Fibroblast of skin of right biceps (primary cell): ENCODE measurements at regions not wholly inside any gene's neighbourhood (a gene's known extent, or its start where the extent isn't known, plus 50 kb on each side); places are given as distances from the start of the nearest gene placed in this dataset.

Experiments
- DNase-seq: peaks from one replicate; pipeline ENCODE4 v3.0.0-alpha.2; 2013

DNA sequence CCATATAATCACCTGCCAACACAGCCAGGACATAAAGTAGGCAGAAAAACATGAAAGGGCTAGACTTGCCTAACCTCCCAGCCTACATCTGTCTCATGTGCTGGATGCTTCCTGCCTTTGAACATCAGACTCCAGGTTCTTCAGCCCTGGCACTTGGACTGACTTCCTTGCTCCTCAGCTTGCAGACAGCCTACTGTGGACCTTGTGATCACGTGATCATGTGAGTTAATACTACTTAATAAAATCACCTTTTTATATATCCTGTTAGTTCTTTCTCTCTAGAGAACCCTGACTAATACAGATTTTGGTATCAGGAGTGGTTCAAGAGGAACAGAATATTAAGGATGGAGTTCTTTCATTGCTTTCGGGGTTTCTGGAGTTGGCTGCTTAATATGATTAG lies 2867.6 kb downstream of the PCDH9 start:
- DNase-seq = no peak

DNA sequence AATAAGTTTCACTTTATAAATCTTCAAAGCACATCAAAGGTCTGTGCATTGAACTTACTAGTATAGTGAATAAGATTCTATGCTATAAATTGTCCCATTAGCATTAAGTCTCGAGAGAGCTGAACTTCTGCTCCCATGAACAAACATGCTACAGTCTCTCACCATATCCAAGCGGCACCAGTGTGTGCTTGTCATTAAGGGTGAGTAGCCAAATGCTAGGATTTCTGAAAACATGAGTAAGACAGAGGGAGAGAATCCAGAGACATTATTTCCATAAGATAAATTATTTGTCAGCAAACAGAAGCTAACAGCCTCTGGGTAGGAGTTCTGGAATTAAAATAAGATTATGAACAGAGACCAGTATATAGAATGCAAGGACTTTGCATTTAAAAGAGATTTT lies 2882.5 kb downstream of the PCDH9 start:
- peak; percentile 47 for DNase-seq

GRCh38 chr13:64339373-64340063 lies 2890.6 kb downstream of the PCDH9 start:
- DNase-seq = no peak

DNA sequence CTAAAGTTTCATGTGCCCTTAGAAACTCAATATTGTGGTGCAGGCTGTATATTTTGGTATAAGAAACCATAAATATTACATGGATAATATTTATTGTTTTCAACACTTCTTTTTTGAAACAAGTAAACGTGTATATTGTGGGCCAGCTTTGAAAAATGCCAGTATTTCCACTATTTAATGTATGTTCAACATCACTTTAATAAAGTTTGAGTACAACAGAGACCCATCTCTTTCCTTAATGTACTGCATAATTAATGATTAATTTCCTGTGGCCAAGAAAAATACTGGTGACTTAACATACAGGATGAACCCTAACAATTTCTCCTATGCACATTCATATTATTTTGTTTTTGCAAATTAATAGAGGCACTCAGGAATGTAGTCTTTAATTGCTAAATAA lies 2891.5 kb downstream of the PCDH9 start:
- DNase-seq = no peak

GRCh38 chr13:64333888-64334287 lies 2896.2 kb downstream of the PCDH9 start:
- no peak for DNase-seq

DNA sequence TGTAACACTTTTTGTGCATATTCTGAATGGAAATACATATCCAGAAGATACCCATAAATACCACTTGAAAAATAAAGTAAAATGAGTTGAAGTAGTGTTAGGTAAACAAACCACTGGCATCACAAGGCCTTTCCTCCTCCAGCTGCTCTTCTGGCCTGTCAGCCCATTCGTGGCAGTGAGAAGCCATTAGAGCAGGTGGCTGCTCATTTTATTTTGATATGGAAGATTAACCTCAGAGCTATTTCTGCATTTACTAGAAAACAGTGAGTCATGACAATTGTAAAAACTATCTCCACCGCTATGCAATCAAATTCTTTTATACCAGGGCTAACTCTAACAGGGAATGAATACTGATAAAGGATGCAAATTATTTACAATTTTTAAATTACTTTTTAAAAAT lies 2898.1 kb downstream of the PCDH9 start:
- no peak for DNase-seq

- peak; percentile 1 for DNase-seq
These were observed 2902.5 kb downstream of the PCDH9 start for GRCh38 chr13:64327505-64328194.

DNA sequence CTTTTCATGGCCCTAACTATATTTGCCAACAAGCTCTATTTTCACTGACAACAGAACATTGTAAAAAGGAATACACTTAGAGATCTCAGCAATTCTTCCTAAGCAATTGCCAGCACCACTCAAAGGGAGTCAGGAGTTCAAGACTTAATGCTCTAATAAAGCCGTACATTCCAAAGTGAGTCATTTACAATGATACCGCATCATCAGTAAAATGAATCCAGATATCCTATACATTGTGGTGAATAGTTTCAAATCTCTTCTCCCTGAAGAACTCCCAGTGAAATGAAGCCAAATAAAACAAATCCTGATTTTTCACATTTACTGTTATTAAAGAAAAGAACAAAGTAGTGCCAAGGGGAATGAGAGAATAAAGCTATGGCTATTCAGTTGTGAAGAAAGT lies 2898.7 kb upstream of the PCDH20 start:
- peak; percentile 87 for DNase-seq

GRCh38 chr13:64311948-64312347 lies 2896.3 kb upstream of the PCDH20 start:
- DNase-seq = no peak

GRCh38 chr13:64311112-64311511 lies 2895.5 kb upstream of the PCDH20 start:
- no peak for DNase-seq

DNA sequence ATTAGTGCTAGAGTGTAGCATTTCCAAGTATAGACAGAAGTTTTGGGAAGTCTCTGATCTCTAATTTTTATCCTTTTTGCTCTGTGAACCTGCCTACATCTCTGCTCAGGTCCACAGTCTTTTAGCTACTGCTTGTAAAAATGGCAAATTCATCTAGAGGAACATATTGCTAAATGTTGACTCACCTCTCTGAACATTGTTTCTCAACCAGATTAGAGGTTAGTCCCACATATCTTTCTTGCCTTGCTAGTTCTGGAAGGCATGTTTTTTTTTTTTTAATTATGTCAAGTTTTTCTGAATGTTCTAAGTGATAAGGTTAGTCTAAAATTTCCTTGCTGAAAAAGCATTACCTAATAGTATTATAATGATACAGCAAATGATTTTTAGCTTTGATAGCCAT lies 2889.6 kb upstream of the PCDH20 start:
- peak; percentile 41 for DNase-seq

DNA sequence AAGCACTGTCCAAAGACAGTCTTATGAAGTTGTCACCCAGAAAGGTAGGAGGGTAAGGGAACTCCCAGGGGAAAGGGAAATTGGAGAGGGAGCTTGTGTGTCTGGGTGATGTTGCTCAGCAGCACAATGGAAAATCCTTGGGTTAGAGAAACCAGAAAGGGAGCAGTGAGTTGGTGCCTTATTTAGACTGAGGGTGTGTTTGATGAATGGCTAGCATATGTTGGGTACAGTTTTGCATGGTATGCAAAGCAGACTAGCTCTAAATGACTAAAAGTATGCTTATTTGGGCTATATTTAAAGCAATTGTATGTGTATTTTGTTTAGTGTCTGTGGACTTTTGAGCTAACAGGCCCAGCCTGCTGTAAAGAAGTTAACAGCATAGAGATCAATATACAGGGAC lies 2884.6 kb upstream of the PCDH20 start:
- DNase-seq = no peak

- peak; percentile 6 for DNase-seq
These were observed 2878.3 kb upstream of the PCDH20 start for GRCh38 chr13:64293923-64294322.

DNA sequence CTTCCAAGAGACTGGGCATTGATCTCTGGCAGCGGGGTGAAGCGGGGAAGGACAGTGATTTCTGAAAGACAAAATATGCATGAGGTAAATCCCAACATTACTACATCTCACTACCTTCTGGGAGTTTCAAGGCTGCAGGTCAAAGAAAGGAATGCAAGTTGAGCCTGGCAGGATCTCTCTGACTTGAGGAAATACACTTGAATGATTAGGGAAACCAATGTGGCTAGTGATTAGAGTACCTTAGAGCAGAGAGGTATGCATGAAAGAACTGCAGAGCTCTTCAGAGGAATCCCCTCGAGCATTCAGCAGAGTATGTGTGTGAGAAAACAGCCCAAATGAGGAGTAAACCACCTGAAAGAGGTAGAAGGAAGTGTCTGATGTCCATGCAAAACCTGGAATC lies 2874.1 kb upstream of the PCDH20 start:
- no peak for DNase-seq

GRCh38 chr13:64283926-64284325 lies 2868.3 kb upstream of the PCDH20 start:
- no peak for DNase-seq

DNA sequence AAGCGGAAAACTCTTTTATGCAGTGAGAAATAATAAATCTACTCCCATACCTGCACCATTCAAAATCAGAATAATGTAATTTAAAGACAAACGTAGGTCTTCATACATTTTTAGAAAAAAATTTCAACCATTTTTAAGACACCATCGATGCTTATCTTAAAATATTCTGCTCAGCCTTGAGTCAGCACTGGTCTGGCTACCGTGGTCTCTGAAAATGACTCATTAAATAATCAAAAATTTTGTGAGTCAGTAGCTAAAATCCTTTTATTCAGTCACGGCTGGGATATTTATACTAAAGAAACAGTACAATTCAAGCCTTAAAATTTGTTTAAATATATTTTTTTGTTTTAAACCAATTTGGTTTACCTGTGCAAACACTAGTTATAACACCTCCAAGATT lies 2862.8 kb upstream of the PCDH20 start:
- peak; percentile 85 for DNase-seq

GRCh38 chr13:64277097-64277496 lies 2861.4 kb upstream of the PCDH20 start:
- no peak for DNase-seq

GRCh38 chr13:64276232-64276631 lies 2860.6 kb upstream of the PCDH20 start:
- DNase-seq = peak; percentile 34

DNA sequence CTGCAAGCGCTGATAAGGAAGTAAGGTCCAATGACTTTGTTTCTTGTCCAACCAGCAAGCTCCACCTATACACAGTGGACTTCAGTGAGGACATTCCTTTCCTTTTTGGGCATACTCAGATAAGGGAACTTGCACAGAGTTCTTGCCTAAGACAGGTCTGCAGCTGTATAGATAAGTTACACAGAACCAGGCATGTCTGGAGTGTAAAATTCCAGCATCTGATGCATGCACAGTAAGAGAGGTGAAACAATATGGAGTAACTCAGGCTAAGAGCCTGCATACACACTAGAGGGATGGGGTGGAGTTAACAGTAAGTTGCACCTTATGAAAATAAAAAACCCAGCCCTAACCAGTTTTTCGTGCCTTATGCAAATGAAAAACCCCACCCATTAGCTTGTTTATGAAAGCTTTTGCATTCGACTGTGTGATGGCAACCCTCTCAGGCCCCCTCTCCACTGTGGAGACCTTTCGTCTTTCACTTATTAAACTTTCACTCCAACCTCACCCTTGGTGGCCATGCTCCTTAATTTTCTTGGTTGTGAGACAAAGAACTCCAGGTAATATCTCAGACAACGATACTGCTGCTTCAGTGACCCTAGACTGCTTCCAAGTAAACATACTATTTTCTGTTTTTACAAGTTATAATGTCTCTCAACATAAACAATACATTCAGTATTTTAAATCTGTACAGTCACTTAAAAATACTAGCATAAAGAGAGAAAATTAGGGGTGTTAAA lies 2859.0 kb upstream of the PCDH20 start:
- DNase-seq = no peak

DNA sequence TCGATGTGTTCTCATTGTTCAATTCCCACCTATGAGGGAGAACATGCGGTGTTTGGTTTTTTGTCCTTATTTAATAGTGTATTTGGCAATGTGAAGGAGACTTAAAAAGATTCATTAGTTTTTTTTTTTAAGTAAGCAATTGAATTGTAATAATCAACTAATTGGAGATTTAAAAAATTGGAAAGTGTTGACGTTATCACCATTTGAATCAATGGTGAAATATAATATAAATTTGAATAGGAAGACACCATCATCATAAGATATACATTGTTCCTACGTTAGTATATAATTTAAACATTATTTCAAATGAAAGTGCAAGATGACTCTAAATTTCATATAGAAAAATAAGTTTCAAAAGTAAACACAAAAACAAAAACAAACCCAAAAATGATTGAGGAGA lies 2858.1 kb upstream of the PCDH20 start:
- no peak for DNase-seq

DNA sequence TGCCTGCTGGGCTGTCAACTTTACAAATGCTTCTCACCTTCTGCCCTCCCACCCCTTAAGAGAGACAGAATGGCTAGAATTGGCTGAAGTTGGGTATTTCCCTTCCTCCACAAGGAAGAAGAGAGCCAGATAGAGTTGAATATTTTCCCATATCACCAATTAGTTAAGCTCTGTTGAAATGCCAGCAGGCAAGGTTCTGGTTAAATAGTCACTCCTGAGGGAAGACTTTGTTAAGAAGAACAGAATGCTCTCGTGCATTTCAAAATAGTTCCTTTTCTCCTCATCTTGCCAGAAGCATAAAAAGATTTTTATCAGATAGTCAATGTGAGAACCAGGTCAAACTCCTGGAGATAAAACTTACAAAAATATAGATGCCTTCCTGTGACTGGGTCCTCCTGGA lies 2857.0 kb upstream of the PCDH20 start:
- no peak for DNase-seq

DNA sequence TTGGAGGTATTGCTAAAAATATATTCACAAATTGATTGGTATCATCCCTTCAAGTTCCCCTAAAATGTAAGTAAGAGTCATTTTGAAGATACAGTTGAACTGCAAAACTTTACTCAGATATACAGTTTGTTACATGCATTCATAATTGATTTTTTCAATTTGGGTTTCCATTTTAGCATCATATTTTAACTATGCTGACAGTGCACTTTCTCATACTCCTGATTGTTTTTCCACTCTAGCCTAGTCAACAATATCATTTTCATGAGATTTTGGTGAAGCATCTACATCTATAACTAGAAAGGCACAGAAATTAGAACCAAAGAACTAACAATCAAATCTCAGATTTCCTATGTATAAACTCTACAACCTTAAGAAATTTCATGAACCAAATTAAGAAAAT lies 2850.4 kb upstream of the PCDH20 start:
- no peak for DNase-seq

DNA sequence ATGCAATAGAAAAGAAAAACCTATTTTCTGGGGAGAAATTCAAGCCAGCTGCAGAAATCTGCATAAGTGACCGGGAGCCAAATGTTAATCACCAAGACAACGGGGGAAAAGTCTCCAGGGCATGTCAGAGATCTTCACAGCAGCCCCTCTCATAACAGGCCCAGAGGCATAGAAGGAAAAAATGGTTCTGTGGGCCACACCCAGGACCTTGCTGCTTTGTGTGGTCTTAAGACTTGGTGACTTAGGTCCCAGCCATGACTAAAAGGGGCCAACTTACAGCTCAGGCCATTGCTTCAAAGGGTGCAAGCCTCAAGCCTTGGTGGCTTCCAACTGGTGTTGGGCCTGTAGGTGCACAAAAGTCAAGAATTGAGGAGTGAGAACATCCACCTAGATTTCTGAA lies 2847.6 kb upstream of the PCDH20 start:
- DNase-seq = no peak

DNA sequence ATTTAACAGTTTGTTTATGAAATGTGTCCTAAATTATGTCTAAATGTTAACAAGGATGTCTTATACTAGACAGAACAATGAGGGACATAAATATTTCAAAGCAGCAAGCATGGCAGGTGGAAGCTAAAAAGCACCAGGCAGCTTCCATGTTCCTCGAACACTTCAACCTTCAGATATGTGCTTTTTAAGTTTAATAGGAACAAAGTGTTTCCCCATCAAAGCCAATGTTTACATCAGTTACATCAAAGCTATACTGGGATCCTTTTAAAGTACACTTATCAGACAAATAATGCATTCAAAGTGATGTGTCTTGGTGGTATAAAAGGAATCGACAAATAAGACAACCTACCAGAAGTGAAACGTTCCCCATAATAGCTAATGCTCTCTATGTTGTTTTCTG lies 2841.1 kb upstream of the PCDH20 start:
- DNase-seq = no peak
